CD4-positive, alpha-beta T cell treated with Interleukin-17A for 1 hour (primary cell): ENCODE measurements at regions not wholly inside any gene's neighbourhood (a gene's known extent, or its start where the extent isn't known, plus 50 kb on each side); places are given as distances from the start of the nearest gene placed in this dataset.
"Not testable (repeated sequence)": the region's sequence is repeated elsewhere in the genome, so short reads cannot be mapped to it uniquely, and the experiment has no call there.

Experiments
- DNase-seq: peaks from one replicate; pipeline ENCODE4 v3.0.0-alpha.2; 2020

DNA sequence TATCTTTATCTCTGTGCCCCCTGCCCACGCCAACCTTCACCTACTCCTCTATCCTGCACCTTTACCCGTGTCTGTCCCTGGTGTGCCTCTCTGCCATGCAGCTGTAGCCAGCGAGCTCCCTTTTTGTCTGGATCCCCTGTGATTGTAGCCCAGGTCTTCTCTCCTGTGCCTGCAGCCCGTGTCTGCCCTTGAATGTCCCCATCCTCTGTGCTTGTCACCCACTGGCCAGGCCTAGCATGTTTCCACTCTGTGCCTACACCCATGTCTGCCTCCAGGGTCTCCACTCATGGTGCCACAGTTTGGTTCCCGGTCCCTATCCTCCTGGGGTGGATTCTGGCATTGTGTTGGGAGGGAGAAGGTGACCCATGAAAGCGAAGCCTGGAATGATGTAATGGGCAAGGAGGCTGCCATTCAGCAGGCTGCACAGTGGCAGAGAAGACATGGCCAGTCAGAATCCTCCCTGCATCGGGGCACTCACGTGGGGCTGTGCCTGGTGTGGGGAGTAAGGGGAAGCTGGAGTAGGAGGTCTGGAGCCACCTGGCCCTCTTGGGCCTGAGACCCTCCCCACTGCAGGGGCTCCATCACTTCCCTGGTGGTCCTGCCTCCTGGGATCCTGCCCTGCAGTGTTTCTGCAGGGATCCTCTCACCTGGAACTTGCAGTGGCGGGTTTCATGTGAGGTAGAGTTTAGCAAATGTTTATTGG lies 101.0 kb downstream of the GOSR1 start:
- DNase-seq = not testable (repeated sequence)
